HCT116 (cell line): ENCODE measurements at regions not wholly inside any gene's neighbourhood (a gene's known extent, or its start where the extent isn't known, plus 50 kb on each side); places are given as distances from the start of the nearest gene placed in this dataset.

Experiments
- ATAC-seq: fragments of 200-7000 bp; cut with Tn5 transposase; 2 replicates; pipeline ENCODE4 v1.9.1; 2020; ENCODE audit warnings: mild to moderate bottlenecking, moderate library complexity
- BruUV-seq: library from RNA; stranded (reverse); fragments of 400-500 nt; replicated peaks from 2 replicates; lab custom pipeline; 2021; lab: Mats Ljungman, UMichigan
- CTCF ChIA-PET: fragments of 300-600 bp; sonication (Branson Sonifier 250); formaldehyde crosslinking; loops from one replicate; lab custom pipeline; 2021; ENCODE audit warnings: antibody characterized with exemption; lab: Charles Lee
- POLR2A ChIA-PET: fragments of 300-600, 350-600 bp; sonication (Branson Sonifier 250); formaldehyde crosslinking; loops from one replicate; lab custom pipeline; 2021; ENCODE audit warnings: antibody characterized with exemption; lab: Charles Lee
- RAD21 ChIA-PET, 2 experiments: fragments of 300-600 bp; sonication (Branson Sonifier 250); formaldehyde crosslinking; loops; one replicate each; lab custom pipeline; 2023; ENCODE audit warnings: low total read pairs in 2 of 2; ENCODE audit not compliant: uncharacterized antibody in 2 of 2, unreplicated experiment in 2 of 2, low non-redundant PET in 1 of 2; lab: Charles Lee
- DNase-seq: peaks from one replicate; pipeline ENCODE4 v3.0.0-alpha.2; 2010; ENCODE audit warnings: low read depth, low spot score
- H2AFZ ChIP-seq: fragments of 200-600 bp; shearing (Covaris generic), sonication (generic); 2 replicates; pipeline ENCODE4 v1.6.1; 2017; ENCODE audit warnings: low read depth, mixed run types, mixed read lengths, antibody characterized with exemption, low read length; ENCODE audit not compliant: poor library complexity, severe bottlenecking
- H3K27ac ChIP-seq: 2 replicates; pipeline ENCODE4 v1.5.1; 2012; ENCODE audit warnings: low read depth, low read length
- H3K27me3 ChIP-seq: fragments of 200-600 bp; sonication (generic); 2 replicates; pipeline ENCODE4 v1.6.1; 2016; ENCODE audit warnings: mixed run types, low read length, mixed read lengths; ENCODE audit not compliant: insufficient read depth
- H3K36me3 ChIP-seq, 2 experiments: fragments of 200-500 bp in 1 of 2; fragments of 200-600 bp in 1 of 2; sonication (Bioruptor generic) in 1 of 2; sonication (generic) in 1 of 2; 2 replicates each; pipeline versions ENCODE4 v1.5.1 to v1.6.1; 2014 to 2016; ENCODE audit warnings: low read length in 2 of 2, inconsistent platforms in 1 of 2, mixed read lengths in 1 of 2, mixed run types in 1 of 2; ENCODE audit not compliant: insufficient read depth in 2 of 2, control insufficient read depth in 1 of 2
- H3K4me1 ChIP-seq, 2 experiments: fragments of 200-600 bp in 1 of 2; sonication (generic) in 1 of 2; 2 replicates each; pipeline versions ENCODE4 v1.5.1 to v1.6.1; 2012 to 2017; ENCODE audit warnings: low read length in 2 of 2, inconsistent platforms in 1 of 2, mild to moderate bottlenecking in 1 of 2, mixed read lengths in 1 of 2, mixed run types in 1 of 2, moderate library complexity in 1 of 2; ENCODE audit not compliant: insufficient read depth in 2 of 2, control insufficient read depth in 1 of 2
- H3K4me2 ChIP-seq: fragments of 200-600 bp; sonication (generic); 2 replicates; pipeline ENCODE4 v1.6.1; 2017; ENCODE audit warnings: mixed run types, low read length, mixed read lengths
- H3K4me3 ChIP-seq, 2 experiments: fragments of 200-600 bp in 1 of 2; sonication (generic) in 1 of 2; replicated peaks in 1 of 2; 2 replicates each; pipeline ENCODE4 v1.5.1; 2011 to 2016; ENCODE audit warnings: low read length in 2 of 2, control low read depth in 1 of 2, low read depth in 1 of 2, mild to moderate bottlenecking in 1 of 2, mixed read lengths in 1 of 2, mixed run types in 1 of 2
- H3K79me2 ChIP-seq: fragments of 200-600 bp; sonication (generic); 2 replicates; pipeline ENCODE4 v1.6.1; 2017; ENCODE audit warnings: mild to moderate bottlenecking, mixed run types, low read length, moderate library complexity, mixed read lengths; ENCODE audit not compliant: insufficient read depth
- H3K9ac ChIP-seq: fragments of 200-600 bp; sonication (generic); 2 replicates; pipeline ENCODE4 v1.6.1; 2016; ENCODE audit warnings: low read length, mixed read lengths
- H3K9me2 ChIP-seq: fragments of 200-600 bp; sonication (generic), shearing (Covaris generic); 2 replicates; pipeline ENCODE4 v1.6.1; 2017; ENCODE audit warnings: mixed run types, mild to moderate bottlenecking, moderate library complexity; ENCODE audit not compliant: insufficient read depth
- H3K9me3 ChIP-seq, 2 experiments: fragments of 200-500 bp in 1 of 2; fragments of 200-600 bp in 1 of 2; sonication (Bioruptor generic) in 1 of 2; sonication (generic) in 1 of 2; 2 replicates each; pipeline ENCODE4 v1.6.1; 2014 to 2017; ENCODE audit warnings: low read length in 2 of 2, mixed read lengths in 2 of 2, inconsistent platforms in 1 of 2, low read depth in 1 of 2, mild to moderate bottlenecking in 1 of 2, mixed run types in 1 of 2, moderate library complexity in 1 of 2; ENCODE audit not compliant: control insufficient read depth in 1 of 2, insufficient read depth in 1 of 2
- H4K20me1 ChIP-seq: fragments of 200-600 bp; sonication (generic), shearing (Covaris generic); 2 replicates; pipeline ENCODE4 v1.6.1; 2017; ENCODE audit warnings: mixed run types, mild to moderate bottlenecking, moderate library complexity; ENCODE audit not compliant: insufficient read depth
- CEBPB ChIP-seq: IDR thresholded peaks from 2 replicates; pipeline ENCODE4 v1.6.1; 2012; ENCODE audit warnings: low read depth
- EGR1 ChIP-seq: IDR thresholded peaks from 2 replicates; pipeline ENCODE4 v1.6.1; 2012; ENCODE audit warnings: low read depth
- ELF1 ChIP-seq: IDR thresholded peaks from 2 replicates; pipeline ENCODE4 v1.6.1; 2012; ENCODE audit warnings: low read depth, borderline replicate concordance
- EZH2 ChIP-seq: fragments of 200-600 bp; sonication (generic); IDR thresholded peaks from 2 replicates; pipeline ENCODE4 v1.6.1; 2017; ENCODE audit warnings: antibody characterized with exemption, mixed run types
- FOSL1 ChIP-seq: IDR thresholded peaks from 2 replicates; pipeline ENCODE4 v1.6.1; 2012; ENCODE audit warnings: low read depth
- JUND ChIP-seq: IDR thresholded peaks from 2 replicates; pipeline ENCODE4 v1.6.1; 2012
- MAX ChIP-seq: IDR thresholded peaks from 2 replicates; pipeline ENCODE4 v1.6.1; 2012
- POLR2A ChIP-seq: IDR thresholded peaks from 2 replicates; pipeline ENCODE4 v1.7.0; 2011; ENCODE audit warnings: borderline replicate concordance; ENCODE audit not compliant: insufficient read depth, insufficient read length; ENCODE audit errors: extremely low read depth
- SP1 ChIP-seq: IDR thresholded peaks from 2 replicates; pipeline ENCODE4 v1.6.1; 2012; ENCODE audit warnings: low read depth
- SRF ChIP-seq: IDR thresholded peaks from 2 replicates; pipeline ENCODE4 v1.6.1; 2012; ENCODE audit warnings: low read depth
- TCF7L2 ChIP-seq: IDR thresholded peaks from 2 replicates; pipeline ENCODE4 v1.7.0; 2011; ENCODE audit warnings: borderline replicate concordance, inconsistent platforms; ENCODE audit not compliant: insufficient read depth, insufficient read length; ENCODE audit errors: extremely low read depth
- YY1 ChIP-seq: IDR thresholded peaks from 2 replicates; pipeline ENCODE4 v1.6.1; 2011; ENCODE audit warnings: low read length, low read depth, moderate library complexity, mild to moderate bottlenecking; ENCODE audit not compliant: insufficient replicate concordance; ENCODE audit errors: extremely low read depth
- ZBTB33 ChIP-seq: IDR thresholded peaks from 2 replicates; pipeline ENCODE4 v1.6.1; 2011; ENCODE audit warnings: mild to moderate bottlenecking, low read length, moderate library complexity; ENCODE audit not compliant: insufficient replicate concordance; ENCODE audit errors: extremely low read depth
- intact Hi-C: fragments of 100-400 bp; cut with micrococcal nuclease; formaldehyde crosslinking; loops from 2 replicates; pipeline ENCODE4 v1.10.0; 2022

- TF ChIP-seq EZH2 (no peak), MAX (no peak), YY1 (no peak), EGR1 (no peak), ELF1 (no peak)
Observed at GRCh38 chr18:41237317-41237716, 717.7 kb upstream of the PIK3C3 start (continued).

GRCh38 chr18:41231681-41232080 is 723.4 kb upstream of the PIK3C3 start:
- Histone ChIP-seq H3K79me2 (no peaks in the 10 kb centered on the region), H3K9me2 (no peaks in the 10 kb centered on the region), H3K36me3 (no peaks in the 10 kb centered on the region), H3K4me1 (no peaks in the 10 kb centered on the region), H3K9ac (no peak overlapping the region), H3K27me3 (no peaks in the 10 kb centered on the region), H3K27ac (no peak overlapping the region), H3K4me3 (no peak overlapping the region), H3K4me2 (no peak overlapping the region), H2AFZ (no peak overlapping the region), H4K20me1 (no peaks in the 10 kb centered on the region), H3K9me3 (peaks cover 0 to 27% of the 10 kb centered on the region in 2 experiments; a peak in 2 of 4 replicates)
- ChIA-PET CTCF (no interaction called here), RAD21 (no interaction called here), POLR2A (no interaction called here)
- DNase-seq (no peak), ATAC-seq (no peak)
- BruUV-seq: no TSS peak
- TF ChIP-seq JUND (no peak), SRF (no peak), MAX (no peak), SP1 (no peak), CEBPB (no peak), TCF7L2 (no peak), YY1 (no peak), FOSL1 (no peak), POLR2A (no peak), ZBTB33 (no peak)
- intact Hi-C loops: no loop called here
